HCT116 (cell line): ENCODE measurements at regions not wholly inside any gene's neighbourhood (a gene's known extent, or its start where the extent isn't known, plus 50 kb on each side); places are given as distances from the start of the nearest gene placed in this dataset.

Experiments
- ATAC-seq: fragments of 200-7000 bp; cut with Tn5 transposase; 2 replicates; pipeline ENCODE4 v1.9.1; 2020; ENCODE audit warnings: mild to moderate bottlenecking, moderate library complexity
- BruUV-seq: library from RNA; stranded (reverse); fragments of 400-500 nt; replicated peaks from 2 replicates; lab custom pipeline; 2021; lab: Mats Ljungman, UMichigan
- CTCF ChIA-PET: fragments of 300-600 bp; sonication (Branson Sonifier 250); formaldehyde crosslinking; loops from one replicate; lab custom pipeline; 2021; ENCODE audit warnings: antibody characterized with exemption; lab: Charles Lee
- POLR2A ChIA-PET: fragments of 300-600, 350-600 bp; sonication (Branson Sonifier 250); formaldehyde crosslinking; loops from one replicate; lab custom pipeline; 2021; ENCODE audit warnings: antibody characterized with exemption; lab: Charles Lee
- RAD21 ChIA-PET, 2 experiments: fragments of 300-600 bp; sonication (Branson Sonifier 250); formaldehyde crosslinking; loops; one replicate each; lab custom pipeline; 2023; ENCODE audit warnings: low total read pairs in 2 of 2; ENCODE audit not compliant: uncharacterized antibody in 2 of 2, unreplicated experiment in 2 of 2, low non-redundant PET in 1 of 2; lab: Charles Lee
- DNase-seq: peaks from one replicate; pipeline ENCODE4 v3.0.0-alpha.2; 2010; ENCODE audit warnings: low read depth, low spot score
- H2AFZ ChIP-seq: fragments of 200-600 bp; shearing (Covaris generic), sonication (generic); 2 replicates; pipeline ENCODE4 v1.6.1; 2017; ENCODE audit warnings: low read depth, mixed run types, mixed read lengths, antibody characterized with exemption, low read length; ENCODE audit not compliant: poor library complexity, severe bottlenecking
- H3K27ac ChIP-seq: 2 replicates; pipeline ENCODE4 v1.5.1; 2012; ENCODE audit warnings: low read depth, low read length
- H3K27me3 ChIP-seq: fragments of 200-600 bp; sonication (generic); 2 replicates; pipeline ENCODE4 v1.6.1; 2016; ENCODE audit warnings: mixed run types, low read length, mixed read lengths; ENCODE audit not compliant: insufficient read depth
- H3K36me3 ChIP-seq, 2 experiments: fragments of 200-500 bp in 1 of 2; fragments of 200-600 bp in 1 of 2; sonication (Bioruptor generic) in 1 of 2; sonication (generic) in 1 of 2; 2 replicates each; pipeline versions ENCODE4 v1.5.1 to v1.6.1; 2014 to 2016; ENCODE audit warnings: low read length in 2 of 2, inconsistent platforms in 1 of 2, mixed read lengths in 1 of 2, mixed run types in 1 of 2; ENCODE audit not compliant: insufficient read depth in 2 of 2, control insufficient read depth in 1 of 2
- H3K4me1 ChIP-seq, 2 experiments: fragments of 200-600 bp in 1 of 2; sonication (generic) in 1 of 2; 2 replicates each; pipeline versions ENCODE4 v1.5.1 to v1.6.1; 2012 to 2017; ENCODE audit warnings: low read length in 2 of 2, inconsistent platforms in 1 of 2, mild to moderate bottlenecking in 1 of 2, mixed read lengths in 1 of 2, mixed run types in 1 of 2, moderate library complexity in 1 of 2; ENCODE audit not compliant: insufficient read depth in 2 of 2, control insufficient read depth in 1 of 2
- H3K4me2 ChIP-seq: fragments of 200-600 bp; sonication (generic); 2 replicates; pipeline ENCODE4 v1.6.1; 2017; ENCODE audit warnings: mixed run types, low read length, mixed read lengths
- H3K4me3 ChIP-seq, 2 experiments: fragments of 200-600 bp in 1 of 2; sonication (generic) in 1 of 2; replicated peaks in 1 of 2; 2 replicates each; pipeline ENCODE4 v1.5.1; 2011 to 2016; ENCODE audit warnings: low read length in 2 of 2, control low read depth in 1 of 2, low read depth in 1 of 2, mild to moderate bottlenecking in 1 of 2, mixed read lengths in 1 of 2, mixed run types in 1 of 2
- H3K79me2 ChIP-seq: fragments of 200-600 bp; sonication (generic); 2 replicates; pipeline ENCODE4 v1.6.1; 2017; ENCODE audit warnings: mild to moderate bottlenecking, mixed run types, low read length, moderate library complexity, mixed read lengths; ENCODE audit not compliant: insufficient read depth
- H3K9ac ChIP-seq: fragments of 200-600 bp; sonication (generic); 2 replicates; pipeline ENCODE4 v1.6.1; 2016; ENCODE audit warnings: low read length, mixed read lengths
- H3K9me2 ChIP-seq: fragments of 200-600 bp; sonication (generic), shearing (Covaris generic); 2 replicates; pipeline ENCODE4 v1.6.1; 2017; ENCODE audit warnings: mixed run types, mild to moderate bottlenecking, moderate library complexity; ENCODE audit not compliant: insufficient read depth
- H3K9me3 ChIP-seq, 2 experiments: fragments of 200-500 bp in 1 of 2; fragments of 200-600 bp in 1 of 2; sonication (Bioruptor generic) in 1 of 2; sonication (generic) in 1 of 2; 2 replicates each; pipeline ENCODE4 v1.6.1; 2014 to 2017; ENCODE audit warnings: low read length in 2 of 2, mixed read lengths in 2 of 2, inconsistent platforms in 1 of 2, low read depth in 1 of 2, mild to moderate bottlenecking in 1 of 2, mixed run types in 1 of 2, moderate library complexity in 1 of 2; ENCODE audit not compliant: control insufficient read depth in 1 of 2, insufficient read depth in 1 of 2
- H4K20me1 ChIP-seq: fragments of 200-600 bp; sonication (generic), shearing (Covaris generic); 2 replicates; pipeline ENCODE4 v1.6.1; 2017; ENCODE audit warnings: mixed run types, mild to moderate bottlenecking, moderate library complexity; ENCODE audit not compliant: insufficient read depth
- ATF3 ChIP-seq: IDR thresholded peaks from 2 replicates; pipeline ENCODE4 v1.6.1; 2012
- CBX3 ChIP-seq: IDR thresholded peaks from 2 replicates; pipeline ENCODE4 v1.6.1; 2012; ENCODE audit warnings: low read depth
- CEBPB ChIP-seq: IDR thresholded peaks from 2 replicates; pipeline ENCODE4 v1.6.1; 2012; ENCODE audit warnings: low read depth
- CTCF ChIP-seq, 3 experiments: fragments of 200-600 bp in 1 of 3; sonication (generic) in 1 of 3; IDR thresholded peaks in 2 of 3; conservative IDR thresholded peaks in 1 of 3; 2 replicates each; pipeline ENCODE4 v1.5.1; 2012 to 2017; ENCODE audit warnings: low read depth in 2 of 3, low read length in 2 of 3, antibody characterized with exemption in 1 of 3, borderline replicate concordance in 1 of 3, control low read depth in 1 of 3, mild to moderate bottlenecking in 1 of 3, mixed read lengths in 1 of 3, mixed run types in 1 of 3, moderate library complexity in 1 of 3; ENCODE audit not compliant: insufficient read depth in 1 of 3
- EZH2 ChIP-seq: fragments of 200-600 bp; sonication (generic); IDR thresholded peaks from 2 replicates; pipeline ENCODE4 v1.6.1; 2017; ENCODE audit warnings: antibody characterized with exemption, mixed run types
- EZH2phosphoT487 ChIP-seq: fragments of 200-600 bp; IDR thresholded peaks from 2 replicates; pipeline ENCODE4 v1.6.1; 2018; ENCODE audit warnings: antibody characterized with exemption, borderline replicate concordance
- JUND ChIP-seq: IDR thresholded peaks from 2 replicates; pipeline ENCODE4 v1.6.1; 2012
- MAX ChIP-seq: IDR thresholded peaks from 2 replicates; pipeline ENCODE4 v1.6.1; 2012
- POLR2AphosphoS5 ChIP-seq: IDR thresholded peaks from 2 replicates; pipeline ENCODE4 v1.6.1; 2011; ENCODE audit warnings: mild to moderate bottlenecking, low read depth, low read length, moderate library complexity
- RAD21 ChIP-seq: IDR thresholded peaks from 2 replicates; pipeline ENCODE4 v1.6.1; 2012; ENCODE audit warnings: low read depth, mild to moderate bottlenecking
- REST ChIP-seq: IDR thresholded peaks from 2 replicates; pipeline ENCODE4 v1.6.1; 2012; ENCODE audit warnings: low read depth
- SP1 ChIP-seq: IDR thresholded peaks from 2 replicates; pipeline ENCODE4 v1.6.1; 2012; ENCODE audit warnings: low read depth
- SRF ChIP-seq: IDR thresholded peaks from 2 replicates; pipeline ENCODE4 v1.6.1; 2012; ENCODE audit warnings: low read depth
- TCF7L2 ChIP-seq: IDR thresholded peaks from 2 replicates; pipeline ENCODE4 v1.7.0; 2011; ENCODE audit warnings: borderline replicate concordance, inconsistent platforms; ENCODE audit not compliant: insufficient read depth, insufficient read length; ENCODE audit errors: extremely low read depth
- YY1 ChIP-seq: IDR thresholded peaks from 2 replicates; pipeline ENCODE4 v1.6.1; 2011; ENCODE audit warnings: low read length, low read depth, moderate library complexity, mild to moderate bottlenecking; ENCODE audit not compliant: insufficient replicate concordance; ENCODE audit errors: extremely low read depth
- ZBTB33 ChIP-seq: IDR thresholded peaks from 2 replicates; pipeline ENCODE4 v1.6.1; 2011; ENCODE audit warnings: mild to moderate bottlenecking, low read length, moderate library complexity; ENCODE audit not compliant: insufficient replicate concordance; ENCODE audit errors: extremely low read depth
- ZFX ChIP-seq: fragments of 450-650 bp; IDR thresholded peaks from 2 replicates; pipeline ENCODE4 v1.6.1; 2017
- ZNF274 ChIP-seq: fragments of 200-500 bp; sonication (Bioruptor generic); IDR thresholded peaks from 2 replicates; pipeline ENCODE4 v1.6.1; 2014; ENCODE audit warnings: mild to moderate bottlenecking, low read depth, low read length, inconsistent platforms
- intact Hi-C: fragments of 100-400 bp; cut with micrococcal nuclease; formaldehyde crosslinking; loops from 2 replicates; pipeline ENCODE4 v1.10.0; 2022

- no peak for TF ChIP-seq SP1
- TF ChIP-seq RAD21, result no peak
- no peak for TF ChIP-seq ZNF274
- TF ChIP-seq JUND, result no peak
- TF ChIP-seq EZH2phosphoT487, result no peak
- no peak for TF ChIP-seq REST
- TF ChIP-seq, all 23 proteins: peak for 0
Observed at GRCh38 chr5:107794741-107795140, 124.0 kb upstream of the EFNA5 start (continued).

- no peak for ATAC-seq
- ChIA-PET RAD21 (no interaction called here), POLR2A (no interaction called here), CTCF (no interaction called here)
- no peaks in the 10 kb centered on the region for H3K9me3 ChIP-seq
- no peak overlapping the region for H3K4me3 ChIP-seq
- H3K4me1 ChIP-seq, result no peaks in the 10 kb centered on the region
- TF ChIP-seq POLR2AphosphoS5, result no peak
- no peak for TF ChIP-seq ATF3
- no peak for TF ChIP-seq TCF7L2
- TF ChIP-seq CBX3, result no peak
- no peak for TF ChIP-seq SRF
- no peak for TF ChIP-seq JUND
- TF ChIP-seq EZH2, result no peak
- no peak for TF ChIP-seq ZNF274
- no peak for TF ChIP-seq ZBTB33
- TF ChIP-seq SP1, result no peak
- no peak for TF ChIP-seq RAD21
- no peak for TF ChIP-seq MAX
- no peak for TF ChIP-seq ZFX
- no peak for TF ChIP-seq CTCF (IDR thresholded peaks at IDR 0.05 in 2 of 3, conservative IDR thresholded peaks at IDR 0.05 in 1 of 3; ENCODE audit: borderline replicate concordance in 1 of 3, insufficient read depth in 1 of 3, low read depth in 2 of 3, low read length in 2 of 3)
- no peak for TF ChIP-seq YY1
- TF ChIP-seq CEBPB, result no peak
- H3K9ac ChIP-seq, result no peak overlapping the region
- H3K79me2 ChIP-seq, result no peaks in the 10 kb centered on the region
- H3K27me3 ChIP-seq, result no peaks in the 10 kb centered on the region
- no peaks in the 10 kb centered on the region for H4K20me1 ChIP-seq
- H3K9me2 ChIP-seq, result no peaks in the 10 kb centered on the region
- no peak overlapping the region for H3K27ac ChIP-seq
- no peak overlapping the region for H3K4me2 ChIP-seq
- intact Hi-C loops, result no loop called here
- DNase-seq, result no peak
- no peak overlapping the region for H2AFZ ChIP-seq
- no peaks in the 10 kb centered on the region for H3K36me3 ChIP-seq
- no TSS peak for BruUV-seq
Observed at GRCh38 chr5:107792940-107793339, 122.2 kb upstream of the EFNA5 start.
